ENCODE measurements at regions not wholly inside any gene's neighbourhood (a gene's known extent, or its start where the extent isn't known, plus 50 kb on each side); places are given as distances from the start of the nearest gene placed in this dataset.

DNA sequence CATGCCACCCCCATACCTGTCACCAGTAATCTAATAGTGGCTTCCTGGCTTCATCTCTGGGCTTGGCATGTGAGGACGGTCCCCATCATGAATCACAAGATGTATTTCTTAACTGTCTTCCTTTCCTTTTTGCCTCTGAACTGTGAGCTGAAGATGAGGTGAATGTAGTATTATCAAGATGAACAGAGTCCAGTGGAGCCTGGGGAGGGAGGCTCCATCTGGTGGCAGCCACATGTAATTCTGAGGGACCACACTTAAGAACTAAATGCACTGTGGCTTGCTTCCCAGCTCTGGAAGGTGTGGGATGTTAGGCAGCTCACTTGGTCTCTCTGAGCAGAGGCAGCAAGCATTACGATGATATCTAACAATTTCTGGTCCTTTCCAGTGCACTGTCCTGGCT lies 354.9 kb upstream of the ASIC2 start:
- DNase-seq (ENCODE audit: low read depth) = no peak

DNA sequence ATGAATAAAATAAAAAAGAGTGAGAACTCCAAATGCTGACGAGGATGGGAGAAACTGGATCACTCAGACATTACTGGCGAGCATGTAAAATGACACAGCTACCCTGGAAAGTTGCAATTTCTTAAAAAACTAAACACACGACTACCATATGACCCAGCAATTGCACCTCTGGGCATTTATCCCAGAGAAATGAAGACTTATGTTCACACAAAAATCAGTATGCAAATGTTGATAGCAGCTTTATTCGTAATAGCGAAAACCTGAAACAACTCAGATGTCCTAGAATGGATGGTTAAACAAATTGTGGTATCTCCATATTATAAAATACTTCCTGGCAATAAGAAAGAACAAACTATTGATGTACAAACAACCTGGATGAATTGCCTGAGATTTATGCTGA lies 357.2 kb upstream of the ASIC2 start:
- DNase-seq (ENCODE audit: low read depth) = no peak

GRCh38 chr17:33651686-33652085 lies 358.6 kb upstream of the ASIC2 start:
- DNase-seq (ENCODE audit: low read depth) = no peak

DNA sequence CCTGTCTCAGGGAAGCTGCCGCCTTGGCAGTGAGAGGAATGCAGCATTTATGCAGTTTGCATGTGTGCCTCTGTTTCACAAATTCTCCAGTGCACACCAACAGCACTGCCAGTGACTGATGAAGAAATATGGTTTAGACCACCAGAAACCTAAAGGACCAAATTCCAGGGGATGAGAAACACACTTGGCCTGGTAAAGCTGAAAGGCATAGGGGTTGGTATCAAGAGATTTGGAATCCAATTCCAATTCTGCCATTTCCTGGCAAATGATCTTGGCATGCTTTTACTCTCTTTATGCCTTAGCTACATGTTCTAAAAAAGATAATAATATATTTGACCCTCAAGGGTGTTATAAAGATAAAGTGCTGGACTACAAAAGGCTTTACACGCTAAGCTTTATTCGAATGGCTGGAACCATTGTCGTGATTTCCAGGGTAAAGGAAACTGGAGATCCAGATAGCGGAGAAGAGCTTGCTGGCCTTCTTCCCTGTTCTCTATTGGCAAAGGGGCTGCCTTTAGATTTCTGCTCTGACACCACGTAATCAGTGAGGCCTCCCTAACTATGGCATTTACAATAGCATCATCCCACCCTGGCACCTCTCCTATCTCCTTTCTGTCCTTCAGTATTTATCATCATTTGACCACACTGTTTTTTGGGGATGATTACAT lies 359.8 kb upstream of the ASIC2 start:
- DNase-seq (ENCODE audit: low read depth) = no peak

DNA sequence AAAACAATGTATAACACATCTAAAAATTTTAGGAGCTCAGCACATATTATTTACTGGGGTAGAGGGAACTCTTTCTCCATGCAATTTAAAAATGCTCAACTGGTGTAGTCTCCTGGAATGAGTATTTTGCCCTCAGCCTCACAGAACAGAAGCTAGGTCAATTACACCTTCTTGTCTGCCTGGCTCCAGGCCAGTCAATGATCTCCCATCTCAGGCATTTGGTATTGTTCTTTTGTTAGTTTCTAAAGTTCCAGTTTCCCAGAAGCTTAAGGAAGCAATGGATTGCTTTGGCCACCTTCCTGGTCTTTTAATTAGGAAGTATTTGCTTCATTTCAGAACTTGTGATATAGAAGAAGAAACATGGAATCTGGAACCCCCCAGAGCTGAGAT lies 360.3 kb upstream of the ASIC2 start:
- no peak for DNase-seq (ENCODE audit: low read depth)

GRCh38 chr17:33657181-33657580 lies 364.1 kb upstream of the ASIC2 start:
- DNase-seq (ENCODE audit: low read depth) = no peak

DNA sequence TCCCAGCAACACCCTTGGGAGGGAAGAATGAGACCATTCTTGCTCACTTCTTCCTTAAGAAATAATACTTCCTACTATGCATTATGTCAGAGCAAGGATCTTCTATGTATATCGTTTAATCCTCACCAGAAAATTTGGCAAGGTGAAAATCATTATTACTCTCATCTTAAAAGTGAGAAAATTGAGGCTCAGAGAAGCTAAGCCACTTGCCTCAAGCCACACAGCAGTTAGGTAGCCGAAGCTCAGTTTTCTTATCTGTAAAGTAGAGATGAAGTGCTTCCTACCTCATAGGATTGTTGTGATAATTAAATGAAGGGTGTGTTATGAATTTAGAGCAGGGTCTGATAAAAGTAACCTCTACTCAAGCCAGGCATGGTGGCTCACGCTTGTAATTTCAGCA lies 368.9 kb upstream of the ASIC2 start:
- no peak for DNase-seq (ENCODE audit: low read depth)

DNA sequence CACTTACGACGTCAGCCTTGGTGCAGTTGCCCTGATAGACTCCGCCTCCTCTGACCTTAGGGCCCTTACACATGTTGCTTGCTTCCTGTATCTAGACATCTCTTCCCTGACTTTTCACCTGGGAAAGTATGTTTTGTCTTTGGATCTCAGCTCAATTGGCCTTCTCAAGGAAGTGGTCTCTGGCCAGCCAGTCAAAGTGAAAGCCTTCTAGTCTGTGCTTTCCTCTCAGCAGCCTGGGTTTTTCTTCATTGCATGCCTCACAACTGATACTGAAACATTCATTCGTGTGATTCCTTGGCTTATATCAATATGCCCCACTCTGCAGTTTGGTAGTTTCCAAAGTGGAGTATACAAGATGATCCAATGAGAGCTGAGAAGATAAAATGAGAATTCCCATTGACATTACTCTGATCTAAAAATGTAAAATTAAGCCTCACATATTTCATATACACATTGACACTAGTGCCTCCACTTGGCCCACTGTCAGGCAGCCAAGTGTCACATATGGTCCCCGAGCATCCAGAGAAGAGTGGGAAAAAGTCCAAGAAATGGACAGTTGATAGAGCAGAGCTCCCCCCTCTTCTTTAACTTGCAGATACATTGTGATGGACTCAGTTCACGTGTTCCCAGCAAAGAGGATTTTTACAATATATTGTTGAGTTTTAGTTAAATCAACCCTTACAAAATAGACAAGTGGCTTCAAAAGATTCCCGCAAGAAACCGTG lies 371.2 kb upstream of the ASIC2 start:
- no peak for DNase-seq (ENCODE audit: low read depth)

- DNase-seq (ENCODE audit: low read depth) = no peak
Observed at GRCh38 chr17:33667052-33667509, 374.0 kb upstream of the ASIC2 start.

GRCh38 chr17:33667671-33668070 lies 374.6 kb upstream of the ASIC2 start:
- DNase-seq (ENCODE audit: low read depth) = no peak

GRCh38 chr17:33668516-33668915 lies 375.4 kb upstream of the ASIC2 start:
- no peak for DNase-seq (ENCODE audit: low read depth)

DNA sequence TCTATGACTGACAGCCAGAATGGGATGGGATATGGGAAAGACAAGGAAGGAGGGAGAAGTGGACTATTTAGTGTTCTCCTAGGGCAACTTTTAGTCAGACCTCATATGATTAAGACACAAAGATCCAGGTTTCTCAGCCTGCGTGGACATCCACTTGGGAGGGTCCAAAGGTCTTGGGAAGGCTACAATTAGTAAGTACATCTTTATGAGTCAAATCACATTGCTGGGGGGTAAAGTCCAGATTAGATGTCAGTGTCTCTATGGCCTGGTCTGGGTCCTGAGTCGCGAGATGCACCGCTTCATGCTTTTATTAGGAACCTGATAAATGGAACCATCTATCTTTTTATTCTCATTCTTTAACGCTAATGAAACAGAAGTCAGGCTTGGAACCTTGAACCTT lies 378.4 kb upstream of the ASIC2 start:
- DNase-seq (ENCODE audit: low read depth) = no peak

- DNase-seq (ENCODE audit: low read depth) = peak; percentile 12
Observed at GRCh38 chr17:33674685-33675084, 381.6 kb upstream of the ASIC2 start.

DNA sequence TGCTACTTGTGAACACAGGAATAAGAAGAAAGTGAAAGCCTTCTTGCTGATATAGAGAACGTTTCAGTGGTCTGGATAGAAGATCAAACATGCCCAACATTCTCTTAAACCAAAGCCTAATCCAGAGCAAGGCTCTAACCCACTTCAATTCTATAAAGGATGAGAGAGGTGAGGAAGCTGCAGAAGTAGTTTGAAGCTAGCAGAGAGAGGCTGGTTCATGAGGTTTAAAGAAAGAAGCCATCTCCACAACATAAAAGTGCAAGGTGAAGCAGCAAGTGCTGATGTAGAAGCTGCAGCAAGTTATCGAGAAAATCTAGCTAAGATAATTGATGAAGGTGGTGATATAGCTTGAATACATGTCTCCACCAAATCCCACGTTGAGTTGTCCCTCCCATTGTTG lies 383.3 kb upstream of the ASIC2 start:
- no peak for DNase-seq (ENCODE audit: low read depth)

DNA sequence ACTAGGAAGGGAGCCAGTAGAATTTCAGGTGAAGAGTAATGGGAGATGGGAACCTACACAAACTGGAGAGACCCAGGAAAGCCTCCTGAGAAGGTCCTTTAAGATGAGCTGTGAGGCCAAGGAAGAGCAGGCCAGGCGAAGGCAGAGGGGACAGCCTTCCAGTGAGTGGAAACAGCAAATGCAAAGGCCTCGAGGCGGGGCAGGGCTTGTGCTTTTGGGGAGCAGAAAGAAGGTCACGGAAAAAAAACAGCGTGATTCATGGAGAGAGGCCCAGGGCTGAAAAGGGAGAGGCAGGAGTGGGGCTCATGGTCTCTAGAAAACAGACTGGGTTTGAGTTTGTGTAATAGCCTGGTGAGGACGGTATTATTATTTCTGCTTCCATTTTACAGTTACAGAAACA lies 386.5 kb upstream of the ASIC2 start:
- DNase-seq (ENCODE audit: low read depth) = no peak

GRCh38 chr17:33680472-33680871 lies 387.4 kb upstream of the ASIC2 start:
- no peak for DNase-seq (ENCODE audit: low read depth)

DNA sequence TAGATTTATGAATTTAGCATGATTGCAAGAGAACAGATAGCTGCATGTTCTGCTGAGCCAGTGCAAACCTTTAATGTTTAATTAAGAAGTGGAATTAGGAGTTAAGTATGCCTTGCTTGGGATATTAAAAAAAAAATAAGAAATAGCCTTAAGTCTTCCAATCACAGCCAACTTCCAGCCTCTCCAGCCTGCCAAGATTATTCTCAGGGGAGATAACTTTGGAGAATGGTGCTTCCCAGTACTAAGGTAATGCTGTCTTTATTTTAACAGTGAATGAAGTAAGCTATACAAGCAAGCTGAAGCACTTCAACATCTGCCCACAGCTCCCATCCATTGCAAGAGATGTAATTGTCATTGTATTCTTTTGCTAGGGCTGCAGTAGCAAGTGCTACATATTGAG lies 389.5 kb upstream of the ASIC2 start:
- DNase-seq (ENCODE audit: low read depth) = no peak

- DNase-seq (ENCODE audit: low read depth) = no peak
Observed at GRCh38 chr17:33684735-33685134, 391.6 kb upstream of the ASIC2 start.

DNA sequence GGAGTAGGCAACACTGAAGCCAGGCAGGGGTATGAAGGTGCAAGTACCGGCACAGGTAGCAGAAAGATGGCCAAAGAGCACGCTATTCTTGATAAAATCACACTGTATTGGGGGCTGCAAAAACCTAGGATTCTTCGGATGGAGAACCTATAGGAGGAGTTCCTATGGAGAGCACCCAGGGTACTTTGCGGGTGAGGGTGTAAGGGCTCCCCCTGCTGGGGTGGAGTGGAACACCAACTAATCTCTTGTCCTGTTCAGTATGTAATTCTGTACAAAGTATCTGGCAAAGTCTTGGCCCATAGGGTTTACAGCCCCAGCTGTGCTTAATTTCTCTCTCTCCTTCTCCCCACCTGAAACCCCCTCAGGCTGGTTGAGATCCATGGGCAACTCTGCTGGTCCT lies 393.1 kb upstream of the ASIC2 start:
- no peak for DNase-seq (ENCODE audit: low read depth)

- DNase-seq (ENCODE audit: low read depth) = no peak
Observed at GRCh38 chr17:33687831-33688230, 394.7 kb upstream of the ASIC2 start.

GRCh38 chr17:33688771-33689170 lies 395.7 kb upstream of the ASIC2 start:
- DNase-seq (ENCODE audit: low read depth) = no peak

DNA sequence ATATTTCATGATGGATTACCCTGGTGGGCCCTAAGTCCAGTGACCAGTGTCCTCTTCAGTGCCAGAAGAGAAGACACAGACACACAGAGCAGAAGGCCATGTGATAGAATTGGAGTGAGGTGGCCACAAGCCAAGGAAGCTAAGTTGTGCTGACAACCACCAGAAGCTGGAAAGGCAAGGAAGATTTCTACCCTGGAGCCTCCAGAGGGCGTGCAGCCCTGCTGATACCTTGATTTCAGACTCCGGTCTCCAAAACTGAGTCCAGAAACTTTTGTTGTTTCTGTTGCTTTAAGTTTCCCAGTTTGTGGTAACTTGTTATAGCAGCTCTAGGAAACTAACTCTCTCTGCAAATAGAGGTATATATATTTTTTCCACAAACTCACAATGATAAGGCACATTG lies 396.6 kb upstream of the ASIC2 start:
- DNase-seq (ENCODE audit: low read depth) = no peak

DNA sequence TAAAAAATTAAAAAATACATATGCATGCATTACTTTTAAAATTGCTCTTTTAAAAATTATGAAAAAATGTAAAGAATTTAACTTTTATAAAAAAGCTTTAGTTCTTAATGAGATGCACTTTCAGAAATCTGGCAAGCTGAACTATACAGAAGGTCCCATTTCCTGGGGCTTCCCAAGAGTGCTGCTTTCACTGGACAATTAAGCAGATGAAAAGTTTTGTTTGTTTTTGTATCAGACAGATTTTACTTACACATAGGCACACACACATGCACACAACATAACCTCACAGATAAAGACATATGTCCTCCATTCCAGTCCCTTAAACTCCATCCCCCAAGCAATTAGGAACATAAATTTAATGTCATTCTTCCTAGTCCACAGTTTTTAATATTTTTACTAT lies 402.3 kb upstream of the ASIC2 start:
- no peak for DNase-seq (ENCODE audit: low read depth)

DNA sequence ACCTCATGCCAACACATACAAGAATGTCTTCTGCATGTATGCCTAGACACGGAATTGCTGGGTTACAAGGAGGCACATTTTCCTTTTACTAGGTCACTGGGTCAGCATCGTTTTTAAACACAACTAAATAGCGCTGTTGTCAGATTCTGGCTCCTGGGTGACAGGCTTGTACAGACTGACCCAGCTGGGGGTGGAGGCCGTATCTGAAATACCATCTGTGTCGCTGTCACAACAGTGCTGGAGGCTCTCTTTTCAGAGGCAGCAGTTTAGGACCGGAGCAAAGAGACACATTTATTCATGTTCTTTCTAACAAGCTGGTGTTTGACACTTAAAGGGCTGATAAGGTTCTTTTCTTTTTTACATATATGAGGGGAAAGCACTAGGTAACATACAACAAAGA lies 403.0 kb upstream of the ASIC2 start:
- no peak for DNase-seq (ENCODE audit: low read depth)

All from activated T-cell treated with anti-CD3 and anti-CD28 coated beads for 1 hour (primary cell).